OCI-LY3 (cell line): ENCODE measurements at regions not wholly inside any gene's neighbourhood (a gene's known extent, or its start where the extent isn't known, plus 50 kb on each side); places are given as distances from the start of the nearest gene placed in this dataset.
"Not testable (repeated sequence)": the region's sequence is repeated elsewhere in the genome, so short reads cannot be mapped to it uniquely, and the experiment has no call there.

ENCODE experiments used
- H2AFZ ChIP-seq: fragments of 200-600, 300-600 bp; shearing (Covaris generic); 2 replicates; pipeline ENCODE4 v1.6.0; 2014; ENCODE audit warnings: antibody characterized with exemption, low read depth, low read length
- H3K27ac ChIP-seq: fragments of 200-600, 300-600 bp; sonication (generic); 2 replicates; pipeline ENCODE4 v1.5.1; 2014; ENCODE audit warnings: mild to moderate bottlenecking, low read length, moderate library complexity, mixed read lengths
- H3K27me3 ChIP-seq: fragments of 200-600, 300-600 bp; sonication (generic); 2 replicates; pipeline ENCODE4 v1.6.1; 2014; ENCODE audit warnings: low read depth, low read length, mixed read lengths
- H3K36me3 ChIP-seq: fragments of 200-600, 300-600 bp; sonication (generic); replicated peaks from 2 replicates; pipeline ENCODE3; 2014; ENCODE audit warnings: low read depth, low read length, mixed read lengths
- H3K4me1 ChIP-seq: fragments of 300-600, 200-600 bp; sonication (generic); 2 replicates; pipeline ENCODE4 v1.6.1; 2014; ENCODE audit warnings: low read length, mixed read lengths
- H3K4me2 ChIP-seq: fragments of 200-600, 300-600 bp; sonication (generic); 2 replicates; pipeline ENCODE4 v1.6.1; 2014; ENCODE audit warnings: low read length, mixed read lengths
- H3K4me3 ChIP-seq: fragments of 300-600, 200-600 bp; sonication (generic); 2 replicates; pipeline ENCODE4 v1.5.1; 2014; ENCODE audit warnings: antibody characterized with exemption, mild to moderate bottlenecking, low read length, moderate library complexity
- H3K79me2 ChIP-seq: fragments of 300-600, 200-600 bp; shearing (Covaris generic); 2 replicates; pipeline ENCODE4 v1.6.1; 2014; ENCODE audit warnings: mild to moderate bottlenecking, low read length, mixed read lengths
- H3K9ac ChIP-seq: fragments of 300-600, 200-600 bp; shearing (Covaris generic); 2 replicates; pipeline ENCODE4 v1.6.0; 2014; ENCODE audit warnings: mild to moderate bottlenecking, low read length, moderate library complexity
- H3K9me3 ChIP-seq: fragments of 200-600, 300-600 bp; shearing (Covaris generic); 2 replicates; pipeline ENCODE4 v1.6.1; 2014; ENCODE audit warnings: low read length, mixed read lengths; ENCODE audit not compliant: insufficient read depth
- H4K20me1 ChIP-seq: fragments of 200-600, 300-600 bp; sonication (generic); 2 replicates; pipeline ENCODE4 v1.6.1; 2016; ENCODE audit warnings: low read length, mixed read lengths; ENCODE audit not compliant: insufficient read depth
- EZH2phosphoT487 ChIP-seq: fragments of 200-600 bp; shearing (Covaris generic); IDR thresholded peaks from 2 replicates; pipeline ENCODE4 v1.6.1; 2018; ENCODE audit warnings: antibody characterized with exemption, mixed run types, low read depth
- TF ChIP-seq, protein P1 (sequence below): fragments of 200-600, 300-600 bp; sonication (generic); IDR thresholded peaks from 2 replicates; pipeline ENCODE4 v1.5.1; 2014; ENCODE audit warnings: antibody characterized with exemption, low read length, low read depth

DNA sequence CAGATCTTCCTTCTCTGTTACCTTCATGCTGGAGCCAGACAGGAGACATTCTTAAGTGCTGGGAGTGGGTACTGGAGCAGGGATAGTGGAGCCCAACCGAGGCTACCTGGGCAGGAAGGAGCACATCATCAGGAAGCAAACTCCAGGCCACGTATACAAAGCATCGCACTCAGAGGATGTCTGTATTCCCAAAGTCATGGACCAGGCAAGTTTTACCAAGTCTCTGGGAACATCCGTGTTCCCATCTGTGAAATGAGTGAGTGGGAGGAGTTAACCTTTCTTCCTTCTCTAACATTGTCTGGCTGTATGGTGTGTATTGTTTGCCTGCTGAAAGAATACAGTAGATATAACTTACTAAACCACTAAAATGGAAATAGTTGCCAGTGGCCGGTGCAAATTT is 175.0 kb upstream of the TMEM45B start:
- H3K27ac ChIP-seq, result no peak overlapping the region
- H3K36me3 ChIP-seq, result no peaks in the 10 kb centered on the region
- H3K79me2 ChIP-seq, result no peaks in the 10 kb centered on the region
- no peaks in the 10 kb centered on the region for H4K20me1 ChIP-seq
- H3K9me3 ChIP-seq, result no peaks in the 10 kb centered on the region
- H3K9ac ChIP-seq, result no peak overlapping the region
- no peak overlapping the region for H3K4me2 ChIP-seq
- no peak overlapping the region for H3K4me3 ChIP-seq
- H3K4me1 ChIP-seq, result no peaks in the 10 kb centered on the region
- 0 out of 2 replicates have a peak, but pooled peaks cover 9% of the 10 kb centered on the region for H3K27me3 ChIP-seq
- TF ChIP-seq, protein P1, sequence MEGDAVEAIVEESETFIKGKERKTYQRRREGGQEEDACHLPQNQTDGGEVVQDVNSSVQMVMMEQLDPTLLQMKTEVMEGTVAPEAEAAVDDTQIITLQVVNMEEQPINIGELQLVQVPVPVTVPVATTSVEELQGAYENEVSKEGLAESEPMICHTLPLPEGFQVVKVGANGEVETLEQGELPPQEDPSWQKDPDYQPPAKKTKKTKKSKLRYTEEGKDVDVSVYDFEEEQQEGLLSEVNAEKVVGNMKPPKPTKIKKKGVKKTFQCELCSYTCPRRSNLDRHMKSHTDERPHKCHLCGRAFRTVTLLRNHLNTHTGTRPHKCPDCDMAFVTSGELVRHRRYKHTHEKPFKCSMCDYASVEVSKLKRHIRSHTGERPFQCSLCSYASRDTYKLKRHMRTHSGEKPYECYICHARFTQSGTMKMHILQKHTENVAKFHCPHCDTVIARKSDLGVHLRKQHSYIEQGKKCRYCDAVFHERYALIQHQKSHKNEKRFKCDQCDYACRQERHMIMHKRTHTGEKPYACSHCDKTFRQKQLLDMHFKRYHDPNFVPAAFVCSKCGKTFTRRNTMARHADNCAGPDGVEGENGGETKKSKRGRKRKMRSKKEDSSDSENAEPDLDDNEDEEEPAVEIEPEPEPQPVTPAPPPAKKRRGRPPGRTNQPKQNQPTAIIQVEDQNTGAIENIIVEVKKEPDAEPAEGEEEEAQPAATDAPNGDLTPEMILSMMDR, result no peak
- TF ChIP-seq EZH2phosphoT487, result no peak
- no peak overlapping the region for H2AFZ ChIP-seq

DNA sequence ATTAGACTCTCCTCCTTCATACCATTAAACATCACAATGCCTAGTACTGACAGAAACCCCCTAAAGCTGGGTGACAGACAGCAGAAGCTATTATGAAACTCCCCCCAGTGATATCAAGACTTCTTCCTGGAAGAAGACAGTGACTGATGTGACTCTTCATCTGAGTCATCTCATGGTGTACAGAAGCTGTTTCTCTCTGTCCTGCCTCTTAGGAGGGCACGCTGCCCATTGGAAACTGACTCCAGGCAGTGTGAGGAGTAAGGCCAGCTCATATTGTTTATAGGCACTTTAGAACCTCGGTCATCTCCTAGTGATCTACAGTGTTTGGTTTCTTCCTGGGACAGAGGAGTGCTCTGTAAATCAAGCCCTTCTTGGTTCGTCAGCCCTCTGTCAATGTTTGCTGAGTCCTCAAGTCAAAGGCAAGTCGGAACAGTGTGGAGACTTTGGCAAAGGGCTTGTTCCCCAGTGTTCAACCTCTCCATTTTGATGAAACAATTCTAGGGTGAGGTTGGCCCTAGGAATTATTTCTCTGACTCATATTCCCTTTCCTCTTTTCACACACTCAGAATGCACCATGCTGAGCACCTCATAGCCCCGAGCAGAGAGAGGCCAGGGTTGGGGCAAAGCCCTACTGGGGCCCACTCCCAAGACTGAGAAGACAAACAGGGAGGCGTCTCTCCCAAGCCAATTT is 172.5 kb upstream of the TMEM45B start:
- Histone ChIP-seq H3K27ac (no peak overlapping the region), H2AFZ (no peak overlapping the region), H4K20me1 (no peaks in the 10 kb centered on the region)

DNA sequence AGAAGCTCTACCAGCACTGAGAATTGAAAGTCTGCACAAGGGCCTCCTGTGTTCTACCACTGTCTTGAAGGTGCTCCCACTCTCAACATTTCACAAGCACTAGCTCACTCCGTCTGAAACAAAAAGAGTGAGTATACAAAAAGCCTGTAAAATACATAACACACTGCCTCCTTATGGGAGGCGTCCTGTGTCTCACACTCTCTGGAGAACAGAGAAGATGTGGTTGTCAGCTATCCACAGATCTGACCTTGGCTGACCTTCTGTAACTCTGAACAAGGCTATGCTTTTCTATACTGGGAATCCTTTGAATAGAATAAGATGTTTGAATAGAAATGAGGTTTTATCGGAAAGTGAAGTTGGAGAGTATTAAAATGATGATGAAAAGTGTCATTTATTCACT is 171.3 kb upstream of the TMEM45B start:
- Histone ChIP-seq H3K79me2 (no peaks in the 10 kb centered on the region), H3K9ac (no peak overlapping the region), H3K27ac (no peak overlapping the region), H4K20me1 (no peaks in the 10 kb centered on the region), H3K27me3 (0 out of 2 replicates have a peak, but pooled peaks cover 9% of the 10 kb centered on the region), H3K4me3 (no peak overlapping the region), H3K4me1 (no peaks in the 10 kb centered on the region), H3K9me3 (no peaks in the 10 kb centered on the region), H3K36me3 (no peaks in the 10 kb centered on the region), H2AFZ (no peak overlapping the region), H3K4me2 (no peak overlapping the region)
- TF ChIP-seq EZH2phosphoT487, result no peak
- TF ChIP-seq, protein P1, result no peak

More for the DNA sequence above, 172.5 kb upstream of the TMEM45B start:
- H3K4me1 ChIP-seq, result no peaks in the 10 kb centered on the region
- no peak overlapping the region for H3K4me2 ChIP-seq
- 0 out of 2 replicates have a peak, but pooled peaks cover 9% of the 10 kb centered on the region for H3K27me3 ChIP-seq
- no peak overlapping the region for H3K4me3 ChIP-seq
- H3K36me3 ChIP-seq, result no peaks in the 10 kb centered on the region
- H3K9me3 ChIP-seq, result no peaks in the 10 kb centered on the region
- H3K79me2 ChIP-seq, result no peaks in the 10 kb centered on the region
- no peak for TF ChIP-seq EZH2phosphoT487
- TF ChIP-seq, protein P1, result no peak
- H3K9ac ChIP-seq, result no peak overlapping the region

DNA sequence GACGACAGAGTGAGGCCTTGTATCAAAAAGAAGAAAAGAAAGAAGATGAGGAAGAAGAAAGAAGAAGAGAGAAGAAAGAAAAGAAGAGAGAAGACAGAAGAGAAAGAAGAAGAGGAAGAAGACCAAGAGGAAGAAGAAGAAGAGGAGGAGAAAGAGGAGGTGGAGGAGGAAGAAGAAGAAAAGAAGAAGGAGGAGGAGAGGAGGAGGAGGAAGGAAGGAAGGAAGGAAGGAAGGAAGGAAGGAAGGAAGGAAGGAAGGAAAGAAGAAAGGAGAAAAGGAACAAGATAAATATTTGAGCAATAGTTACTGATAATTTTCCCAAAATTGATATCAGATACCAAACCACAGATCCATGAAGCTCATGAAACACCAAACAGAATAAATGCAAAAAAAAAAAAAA is 169.7 kb upstream of the TMEM45B start:
- H2AFZ ChIP-seq, result no peak overlapping the region
- H3K27me3 ChIP-seq, result no peaks in the 10 kb centered on the region
- no peaks in the 10 kb centered on the region for H3K4me1 ChIP-seq
- H3K27ac ChIP-seq, result no peak overlapping the region
- no peaks in the 10 kb centered on the region for H4K20me1 ChIP-seq
- H3K9me3 ChIP-seq, result no peaks in the 10 kb centered on the region
- H3K79me2 ChIP-seq, result no peaks in the 10 kb centered on the region
- H3K4me3 ChIP-seq, result no peak overlapping the region
- H3K9ac ChIP-seq, result no peak overlapping the region
- TF ChIP-seq, protein P1, result no peak
- no peak for TF ChIP-seq EZH2phosphoT487
- no peak overlapping the region for H3K4me2 ChIP-seq
- no peaks in the 10 kb centered on the region for H3K36me3 ChIP-seq

DNA sequence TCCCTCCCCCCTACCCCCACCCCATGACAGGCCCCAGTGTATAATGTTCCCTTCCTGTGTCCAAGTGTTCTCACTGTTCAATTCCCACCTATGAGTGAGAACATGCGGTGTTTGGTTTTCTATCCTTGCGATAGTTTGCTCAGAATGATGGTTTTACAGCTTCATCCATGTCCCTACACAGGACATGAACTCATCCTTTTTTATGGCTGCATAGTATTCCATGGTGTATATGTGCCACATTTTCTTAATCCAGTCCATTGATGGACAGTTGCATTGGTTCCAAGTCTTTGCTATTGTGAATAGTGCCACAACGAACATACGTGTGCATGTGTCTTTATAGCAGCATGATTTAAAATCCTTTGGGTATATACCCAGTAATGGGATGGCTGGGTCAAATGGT is 165.6 kb upstream of the TMEM45B start:
- H3K9me3 ChIP-seq, H4K20me1 ChIP-seq, H3K27me3 ChIP-seq, H3K9ac ChIP-seq, H3K4me1 ChIP-seq, H3K79me2 ChIP-seq, H3K36me3 ChIP-seq, H3K4me2 ChIP-seq, H3K4me3 ChIP-seq, H3K27ac ChIP-seq, H2AFZ ChIP-seq: not testable (repeated sequence)
